ENCODE measurements at regions not wholly inside any gene's neighbourhood (a gene's known extent, or its start where the extent isn't known, plus 50 kb on each side); places are given as distances from the start of the nearest gene placed in this dataset.

DNA sequence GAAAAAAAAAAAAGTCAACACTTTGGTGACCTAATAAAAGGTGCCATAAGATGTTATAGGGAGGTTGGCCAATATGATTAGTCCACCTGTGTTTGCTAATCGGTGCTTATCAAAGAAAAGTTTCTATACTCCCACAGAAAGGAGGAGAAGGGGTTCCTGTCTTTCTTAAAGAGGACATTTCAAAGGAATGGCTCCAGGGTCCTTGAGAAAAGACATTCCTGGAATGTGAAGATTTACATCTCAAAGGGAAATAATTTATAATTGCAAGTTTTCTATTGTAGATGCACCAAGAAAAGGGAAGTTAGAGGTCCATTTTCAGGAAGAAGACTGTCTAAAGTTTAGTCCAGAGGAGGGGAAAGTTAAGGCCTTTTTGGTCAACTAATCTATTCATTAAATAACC, 715.3 kb downstream of the NXPH1 start:
- no peak for TF ChIP-seq GATA2 (IDR thresholded peaks at IDR 0.05; ENCODE audit: low read depth, low read length)
- no peak for TF ChIP-seq GATA3 (IDR thresholded peaks at IDR 0.05; ENCODE audit: low read depth, low read length)
